NCI-H1436 (cell line): ENCODE measurements at regions not wholly inside any gene's neighbourhood (a gene's known extent, or its start where the extent isn't known, plus 50 kb on each side); places are given as distances from the start of the nearest gene placed in this dataset.
A peak's percentile ranks its signal among the peaks of the same experiment; 100 is the strongest.

Source experiments
- DNase-seq: peaks from one replicate; lab custom pipeline; 2025; lab: John Stamatoyannopoulos, UW

DNA sequence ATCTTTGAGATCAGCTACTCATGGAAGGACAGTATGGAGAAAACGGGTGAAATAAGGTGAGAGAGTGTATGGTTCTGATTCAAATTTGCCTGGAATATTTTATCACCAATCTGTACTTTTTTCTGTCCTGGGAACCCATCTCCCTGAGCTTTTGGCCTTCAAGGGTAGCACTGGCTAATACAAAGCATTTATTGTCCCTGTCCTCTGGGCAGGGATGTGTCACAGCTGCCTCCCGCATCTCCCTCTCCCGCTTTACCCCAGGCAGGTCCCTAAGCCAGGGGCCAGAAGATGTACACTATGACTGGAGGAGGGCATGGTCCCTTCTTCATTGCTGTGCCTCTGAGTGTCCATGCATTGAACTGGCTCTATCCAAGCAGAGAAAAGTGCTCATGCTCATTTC lies 201.7 kb upstream of the CHRNA7 start:
- no peak for DNase-seq

DNA sequence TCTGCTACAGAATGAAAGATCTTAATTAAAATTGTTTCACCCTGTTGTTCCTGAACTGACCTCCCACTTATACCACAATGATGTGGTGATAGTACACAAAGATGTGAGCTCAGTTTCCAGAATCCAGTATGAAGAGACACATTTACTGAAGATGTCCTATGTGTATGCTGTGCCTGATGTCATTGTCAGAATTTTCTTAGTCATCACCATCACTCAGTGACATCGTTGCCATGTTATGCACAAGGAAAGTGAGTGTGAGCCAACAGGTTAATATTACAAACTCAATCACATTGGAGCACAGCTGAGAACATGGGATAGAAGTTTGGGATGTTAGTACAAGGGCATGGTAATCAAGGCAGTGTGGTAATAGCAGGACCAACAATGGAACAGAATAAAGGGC lies 199.7 kb upstream of the CHRNA7 start:
- no peak for DNase-seq

DNA sequence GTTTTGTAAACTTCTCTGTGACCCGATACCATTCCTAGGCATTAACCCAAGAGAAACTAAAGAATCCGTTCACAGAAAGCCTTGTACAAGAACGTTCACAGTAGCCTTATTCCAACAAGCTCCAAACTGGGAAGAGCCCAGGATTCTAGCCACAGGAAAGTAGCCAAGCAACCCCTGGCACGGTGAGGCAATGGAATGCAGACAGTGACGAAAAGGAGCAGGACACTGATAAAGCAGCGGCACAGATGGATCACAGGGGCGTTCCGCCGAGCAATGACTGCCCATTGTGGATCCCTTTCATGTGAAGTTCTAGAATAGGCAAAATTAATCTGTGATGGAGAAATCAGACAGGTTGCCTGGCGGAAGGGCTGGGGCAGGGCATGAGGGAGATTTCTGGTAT lies 198.7 kb upstream of the CHRNA7 start:
- no peak for DNase-seq

DNA sequence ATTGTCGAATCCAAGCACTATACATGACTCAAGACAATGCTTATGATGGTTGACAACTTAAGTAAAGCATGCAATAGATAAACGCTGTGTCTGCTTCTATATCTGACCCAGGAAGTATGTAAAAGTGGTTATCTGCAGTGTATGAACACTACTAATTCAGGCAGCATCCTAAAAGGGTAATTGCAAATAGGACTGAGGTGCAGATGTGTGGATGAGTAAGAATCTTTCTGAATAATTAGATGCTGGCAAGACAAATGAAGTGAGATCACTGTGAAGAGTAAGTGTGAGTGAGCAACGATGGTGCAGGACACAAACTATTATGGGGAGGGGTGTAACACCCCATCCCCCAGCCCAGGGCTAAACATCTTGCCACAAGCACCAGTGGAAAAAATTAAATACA lies 195.7 kb upstream of the CHRNA7 start:
- no peak for DNase-seq

- DNase-seq = no peak
These were observed 190.9 kb upstream of the CHRNA7 start for GRCh38 chr15:31839388-31839787.

DNA sequence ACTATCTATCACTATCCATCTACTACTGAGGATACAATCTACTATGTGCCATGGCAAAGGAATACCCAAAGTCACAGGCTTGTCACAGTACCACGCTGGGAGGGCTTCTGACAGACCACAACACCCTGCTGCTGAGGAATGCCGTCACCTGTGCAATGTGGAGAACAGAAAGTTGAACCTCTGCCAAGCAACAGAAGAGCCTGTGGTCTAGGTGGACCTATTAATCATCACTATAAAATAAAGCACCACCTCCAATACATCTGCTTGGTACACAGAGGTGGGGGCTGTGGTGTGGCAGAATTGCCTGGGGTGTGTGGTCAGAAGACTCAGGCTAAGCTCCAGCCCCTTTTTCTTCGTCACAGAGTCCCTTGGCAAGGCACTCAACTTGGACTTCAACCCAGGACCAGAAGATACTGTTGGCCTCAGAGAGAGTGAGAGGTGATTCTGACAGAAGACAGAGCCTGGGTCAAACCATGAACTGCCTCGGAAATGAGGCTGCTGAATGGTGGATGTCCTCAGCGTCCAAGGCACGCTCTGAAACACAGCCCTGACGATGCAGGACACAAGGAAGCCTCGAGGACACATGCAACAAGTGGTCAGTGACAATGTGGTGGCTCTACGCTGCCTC lies 189.4 kb upstream of the CHRNA7 start:
- no peak for DNase-seq

DNA sequence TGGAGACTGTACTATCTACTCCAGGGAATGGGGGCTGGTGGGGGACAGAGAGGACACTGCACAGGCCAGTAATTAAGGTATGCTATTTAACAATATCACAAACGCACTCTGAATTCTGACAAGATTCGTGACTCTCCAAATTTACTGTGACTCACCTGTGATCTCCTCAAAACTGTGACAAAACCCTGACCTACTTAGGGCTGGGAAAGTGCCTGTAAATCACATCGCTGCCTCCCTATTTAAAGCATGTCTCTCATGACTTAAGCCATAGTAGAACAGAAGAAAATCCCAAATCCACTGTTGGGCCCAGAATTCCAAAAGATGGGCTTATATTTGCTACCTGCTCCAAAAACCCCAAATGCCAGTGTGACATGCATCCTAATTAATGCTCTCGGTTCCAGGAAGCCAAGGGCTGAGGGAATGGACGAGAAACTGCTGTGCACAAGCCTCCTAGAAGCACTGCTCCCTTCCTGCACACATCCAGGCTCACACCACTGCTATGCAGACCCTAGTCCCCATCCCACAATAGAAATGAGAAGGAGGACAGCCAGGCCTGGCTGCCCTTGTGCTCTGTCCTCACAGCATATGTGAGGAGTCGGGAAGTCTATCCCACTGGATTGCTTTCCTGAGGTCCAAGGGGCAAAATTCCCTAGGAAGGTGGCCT lies 187.7 kb upstream of the CHRNA7 start:
- no peak for DNase-seq

DNA sequence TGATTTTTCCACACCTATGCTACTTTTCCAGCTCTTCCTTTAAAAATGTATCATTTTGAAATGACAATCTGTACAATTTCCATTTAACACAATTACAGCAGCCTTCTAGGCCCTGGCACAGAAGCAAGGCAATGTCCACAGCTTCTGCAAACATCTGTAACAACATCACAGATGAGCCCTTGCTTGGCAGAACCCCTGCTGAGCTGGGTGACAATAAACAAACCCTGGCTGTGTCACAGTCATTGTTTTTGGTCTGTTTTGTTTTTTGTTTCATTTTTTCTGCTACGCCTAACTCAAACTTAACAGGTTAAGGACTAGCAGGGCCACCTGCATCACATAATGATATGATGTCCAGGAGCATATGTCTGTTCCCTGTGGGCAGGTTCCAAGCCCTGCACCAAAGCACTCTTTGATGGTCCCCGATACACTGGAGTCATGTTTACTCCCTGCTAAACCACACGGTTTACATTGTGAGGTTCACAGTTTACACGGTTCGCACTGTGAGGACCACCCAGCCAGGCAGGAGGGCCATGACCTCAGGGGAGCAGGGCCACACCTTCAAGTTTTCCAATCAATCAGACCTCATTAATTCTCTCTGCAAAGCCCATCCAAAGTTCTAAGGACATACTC lies 186.8 kb upstream of the CHRNA7 start:
- no peak for DNase-seq

GRCh38 chr15:31845791-31846190 lies 184.5 kb upstream of the CHRNA7 start:
- no peak for DNase-seq

- DNase-seq = no peak
These were observed 182.4 kb upstream of the CHRNA7 start for GRCh38 chr15:31847961-31848360.

DNA sequence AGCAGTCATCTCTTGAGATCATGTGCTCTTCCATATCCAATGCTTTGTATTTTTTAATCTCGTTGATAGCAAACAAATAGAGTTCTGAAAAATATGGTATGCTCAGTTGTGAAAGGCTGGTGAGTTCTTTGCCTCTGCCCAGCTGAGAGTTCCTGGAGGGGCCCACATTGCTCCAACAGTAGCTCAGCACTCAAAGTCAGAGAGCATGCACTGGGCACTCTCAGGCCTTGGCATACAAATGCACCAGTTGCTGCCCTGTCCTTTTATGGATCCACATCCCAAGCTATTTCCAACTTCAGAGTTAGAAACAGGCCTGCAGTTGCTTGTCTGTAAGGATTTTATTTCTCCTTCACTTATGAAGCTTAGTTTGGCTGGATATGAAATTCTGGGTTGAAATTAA lies 181.7 kb upstream of the CHRNA7 start:
- DNase-seq = no peak

GRCh38 chr15:31852933-31853799 lies 177.1 kb upstream of the CHRNA7 start:
- DNase-seq = no peak

- no peak for DNase-seq
These were observed 173.7 kb upstream of the CHRNA7 start for GRCh38 chr15:31856581-31856980.

DNA sequence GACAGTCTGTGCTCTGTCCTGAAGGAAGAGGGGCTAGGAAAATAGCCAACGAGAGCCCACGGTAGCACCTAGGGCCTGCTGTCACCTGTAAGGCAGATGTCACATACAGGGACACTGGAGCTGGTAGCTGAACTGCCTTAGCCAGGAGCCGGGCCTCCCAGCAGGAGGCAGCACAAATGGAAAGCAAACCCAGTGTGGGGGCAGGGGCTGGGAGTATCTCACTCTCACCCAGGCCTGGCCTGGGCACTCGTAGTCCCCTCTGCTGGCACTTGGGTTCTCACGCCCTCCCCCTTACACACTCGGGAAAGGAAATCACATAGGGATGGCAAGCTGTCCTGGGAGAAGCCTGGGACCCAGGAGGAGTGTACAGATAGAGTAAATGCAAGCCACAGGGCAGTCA lies 173.1 kb upstream of the CHRNA7 start:
- no peak for DNase-seq

DNA sequence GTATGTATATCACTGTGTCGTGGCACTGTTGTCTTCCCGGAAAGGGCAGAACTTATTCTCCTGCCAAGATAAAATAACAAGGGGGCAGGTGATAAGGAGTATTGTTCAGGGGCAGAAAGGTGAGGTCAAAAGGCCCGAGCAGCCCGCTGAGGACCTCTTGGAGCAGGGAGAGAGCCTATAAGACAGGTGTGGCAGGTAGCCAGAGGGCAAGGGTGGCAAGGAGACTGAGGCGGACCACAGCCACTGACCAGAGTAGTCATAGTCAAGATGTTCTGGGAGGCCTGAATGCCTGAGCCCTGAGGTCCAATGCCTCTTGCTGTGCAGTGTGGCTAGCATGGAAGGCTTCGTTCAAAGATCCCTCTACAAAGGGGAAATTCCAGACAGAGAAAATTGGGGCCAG lies 172.3 kb upstream of the CHRNA7 start:
- DNase-seq = no peak

GRCh38 chr15:31866248-31866647 lies 164.1 kb upstream of the CHRNA7 start:
- no peak for DNase-seq

DNA sequence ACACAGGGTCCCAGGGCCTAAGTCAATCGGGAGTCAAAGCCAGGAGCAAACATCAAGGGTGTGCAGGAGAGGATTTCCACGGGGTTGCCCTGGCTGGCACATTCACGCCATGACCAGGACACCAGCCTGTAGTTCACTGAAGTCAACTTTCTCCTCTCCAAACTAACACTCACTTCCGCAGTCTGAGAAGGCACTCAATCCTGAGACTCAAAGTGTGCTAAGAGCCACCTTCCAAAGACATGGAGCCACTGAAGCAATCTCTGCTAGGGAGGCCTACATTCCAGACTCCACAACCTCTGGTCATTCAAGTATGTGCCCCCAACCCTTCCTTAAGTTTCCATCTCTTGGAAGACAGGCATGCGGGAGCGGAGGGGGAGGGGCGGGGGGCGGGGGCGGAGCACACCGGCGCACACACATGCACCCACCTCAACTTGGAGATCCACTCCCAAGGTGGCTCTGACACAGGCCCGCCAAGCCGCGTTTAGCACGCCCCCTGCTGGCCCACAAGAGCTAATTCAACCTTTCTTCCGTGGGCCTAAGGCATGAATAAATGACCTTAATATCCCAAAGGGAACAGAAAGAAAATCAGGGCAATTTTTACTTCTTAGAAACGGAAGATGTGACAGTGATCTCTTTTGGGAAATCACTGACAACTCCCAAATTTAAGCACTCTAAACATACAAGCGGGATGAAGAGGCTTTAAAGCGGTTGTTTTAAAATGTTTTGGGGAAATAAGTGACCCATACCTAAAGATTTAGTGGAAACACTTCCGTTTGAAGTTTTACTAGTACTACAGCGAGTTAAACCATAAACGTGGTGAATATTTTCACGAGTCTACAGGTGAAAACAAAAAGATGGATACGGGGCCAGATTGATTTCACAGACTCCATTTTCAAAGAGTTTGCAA lies 162.5 kb upstream of the CHRNA7 start:
- peak; percentile 33 for DNase-seq

DNA sequence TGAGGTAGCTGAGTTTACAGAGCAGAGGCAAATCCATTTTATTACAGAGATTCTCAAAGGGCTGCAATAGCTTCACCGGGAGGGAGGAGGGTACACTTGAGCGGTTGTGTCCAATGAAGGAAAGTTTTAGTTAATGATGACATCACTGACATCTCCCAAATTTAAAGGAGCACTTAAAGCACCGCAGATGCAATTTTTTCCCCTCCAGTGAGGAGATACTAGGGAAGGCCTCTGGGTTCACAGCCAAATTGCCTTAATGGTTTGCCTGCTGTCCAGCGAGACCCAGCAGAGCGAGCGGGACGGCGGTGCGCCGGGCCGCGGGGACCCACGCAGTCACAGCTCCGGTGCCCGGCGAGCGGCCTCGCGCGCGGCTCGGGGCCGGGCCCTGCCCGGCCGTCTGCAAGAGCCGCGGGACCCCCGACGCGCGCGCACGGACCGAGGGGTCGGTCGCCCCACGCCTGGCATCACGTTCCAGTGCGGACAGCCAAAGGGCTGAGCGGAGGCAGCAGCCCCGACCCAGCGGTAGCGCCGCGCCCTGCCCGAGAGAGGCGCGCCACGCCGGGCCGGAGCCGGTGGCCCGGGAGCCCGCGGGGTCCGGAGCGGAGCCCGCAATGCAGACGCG lies 160.5 kb upstream of the CHRNA7 start:
- DNase-seq = no peak

DNA sequence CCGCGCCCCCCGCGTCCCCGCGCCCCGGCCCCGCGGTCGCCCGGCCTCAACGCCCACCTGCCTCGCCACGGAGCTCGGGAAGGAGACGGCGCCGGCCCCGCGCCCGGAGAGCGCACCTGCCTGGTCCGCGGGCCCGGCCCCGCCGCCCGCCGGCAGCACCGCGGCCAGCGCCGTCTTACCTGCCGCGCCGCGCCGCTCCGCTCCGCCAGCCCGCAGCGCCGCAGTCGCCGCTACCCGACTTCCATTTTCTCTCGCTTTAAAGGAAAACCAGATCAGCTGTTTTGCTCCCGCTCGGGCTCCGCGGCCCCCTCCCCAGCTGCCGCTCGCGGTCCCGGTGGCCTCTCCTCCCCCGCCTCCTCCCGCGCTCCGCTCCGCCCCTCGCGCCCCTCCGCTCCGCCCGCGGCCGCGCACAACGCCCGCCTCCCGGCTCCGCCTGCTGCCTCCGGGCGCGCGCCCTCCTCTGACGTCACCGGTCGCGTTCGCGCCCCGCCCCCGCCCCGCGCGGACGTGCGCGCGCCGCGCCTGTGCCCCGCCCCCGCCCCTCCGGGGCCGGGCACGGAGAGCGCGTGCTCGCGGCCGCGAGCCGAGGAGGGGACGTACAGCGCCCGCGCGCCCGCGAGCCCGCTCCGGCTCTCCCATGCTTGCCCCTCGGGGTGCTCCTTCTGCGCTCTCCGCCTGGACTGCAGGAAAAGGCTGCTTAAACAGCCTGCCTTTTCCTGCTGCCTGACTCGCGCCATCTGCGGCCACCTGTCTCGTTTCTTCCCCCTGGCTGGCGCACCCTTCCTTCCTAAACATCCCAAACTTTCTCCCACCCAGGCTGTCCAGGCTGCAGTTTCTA lies 159.8 kb upstream of the CHRNA7 start, which contains the start of gene OTUD7A:
Gene OTUD7A (minus strand): TSS at position 346 of the 838 bp plus-strand sequence.
- peak; percentile 87 for DNase-seq
